MM.1S (cell line): ENCODE measurements at regions not wholly inside any gene's neighbourhood (a gene's known extent, or its start where the extent isn't known, plus 50 kb on each side); places are given as distances from the start of the nearest gene placed in this dataset.
A peak's percentile ranks its signal among the peaks of the same experiment; 100 is the strongest.

ENCODE experiments used
- DNase-seq: peaks from one replicate; pipeline ENCODE4 v3.0.0-alpha.2; 2015
- H2AFZ ChIP-seq: fragments of 300-600 bp; sonication (generic); 2 replicates; pipeline ENCODE4 v1.6.0; 2016; ENCODE audit warnings: antibody characterized with exemption, low read length
- H3F3A ChIP-seq: fragments of 300-600 bp; sonication (generic); 2 replicates; pipeline ENCODE4 v1.6.1; 2016; ENCODE audit warnings: mild to moderate bottlenecking, antibody characterized with exemption, low read length, moderate library complexity, mixed read lengths; ENCODE audit not compliant: insufficient read depth
- H3K27ac ChIP-seq: fragments of 300-600 bp; sonication (generic); 2 replicates; pipeline ENCODE4 v1.5.1; 2016; ENCODE audit warnings: mild to moderate bottlenecking, low read length
- H3K27me3 ChIP-seq: fragments of 300-600 bp; sonication (generic); replicated peaks from 2 replicates; pipeline ENCODE4 v1.6.0; 2016; ENCODE audit warnings: low read length; ENCODE audit not compliant: insufficient read depth
- H3K36me3 ChIP-seq: fragments of 300-600 bp; sonication (generic); replicated peaks from 2 replicates; pipeline ENCODE4 v1.6.1; 2016; ENCODE audit warnings: mild to moderate bottlenecking, low read length, mixed read lengths; ENCODE audit not compliant: insufficient read depth
- H3K4me1 ChIP-seq: fragments of 300-600 bp; sonication (generic); 2 replicates; pipeline ENCODE4 v1.6.1; 2016; ENCODE audit warnings: low read length, mixed read lengths
- H3K4me2 ChIP-seq: fragments of 300-600 bp; sonication (generic); 2 replicates; pipeline ENCODE4 v1.6.0; 2016; ENCODE audit warnings: low read depth, low read length
- H3K4me3 ChIP-seq: fragments of 300-600 bp; sonication (generic); 2 replicates; pipeline ENCODE4 v1.5.1; 2016; ENCODE audit warnings: low read length, mixed read lengths
- H3K79me2 ChIP-seq: fragments of 300-600 bp; sonication (generic); 2 replicates; pipeline ENCODE4 v1.6.1; 2016; ENCODE audit warnings: mixed run types, low read length, mixed read lengths
- H3K9ac ChIP-seq: fragments of 300-600 bp; sonication (generic); 2 replicates; pipeline ENCODE4 v1.6.1; 2016; ENCODE audit warnings: low read length, mixed read lengths
- H3K9me2 ChIP-seq: fragments of 300-600 bp; sonication (generic); replicated peaks from 2 replicates; pipeline ENCODE4 v1.6.1; 2016; ENCODE audit warnings: mild to moderate bottlenecking, low read length, mixed read lengths; ENCODE audit not compliant: insufficient read depth
- H3K9me3 ChIP-seq: fragments of 300-600 bp; sonication (generic); replicated peaks from 2 replicates; pipeline ENCODE4 v1.6.1; 2016; ENCODE audit warnings: mild to moderate bottlenecking, low read length, mixed read lengths; ENCODE audit not compliant: insufficient read depth
- H4K20me1 ChIP-seq: fragments of 300-600 bp; sonication (generic); 2 replicates; pipeline ENCODE4 v1.6.1; 2016; ENCODE audit warnings: mild to moderate bottlenecking, low read length, moderate library complexity, mixed read lengths; ENCODE audit not compliant: insufficient read depth
- EZH2 ChIP-seq: fragments of 300-600 bp; sonication (generic); optimal IDR thresholded peaks from 2 replicates; pipeline ENCODE3; 2017; ENCODE audit warnings: low read depth, mild to moderate bottlenecking, antibody characterized with exemption, low read length, mixed read lengths
- EZH2phosphoT487 ChIP-seq: fragments of 300-600 bp; sonication (generic); IDR thresholded peaks from 2 replicates; pipeline ENCODE4 v1.6.1; 2018; ENCODE audit warnings: antibody characterized with exemption, low read length
- TF ChIP-seq, protein P1 (sequence below): fragments of 300-600 bp; sonication (generic); IDR thresholded peaks from 2 replicates; pipeline ENCODE4 v1.5.1; 2016; ENCODE audit warnings: antibody characterized with exemption, low read length, mixed read lengths

DNA sequence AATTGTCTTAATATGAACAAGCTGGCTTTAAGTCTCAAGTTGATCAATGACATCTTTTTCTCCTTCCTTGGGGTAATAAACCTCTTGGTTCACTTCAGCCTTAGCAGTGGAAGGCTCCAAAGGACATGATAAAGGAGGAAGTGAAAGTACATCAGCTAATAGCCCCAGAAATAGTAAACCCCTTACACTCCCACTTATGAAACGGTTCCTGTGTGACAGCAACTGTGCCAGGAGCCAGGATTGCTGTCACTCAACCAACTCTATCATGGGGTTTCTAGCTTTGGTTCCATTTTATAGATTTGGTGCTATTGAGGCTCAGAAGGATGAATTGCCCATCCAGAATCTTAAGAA, 216.7 kb downstream of the ABHD5 start:
- no peak overlapping the region for H3K27ac ChIP-seq
- H2AFZ ChIP-seq = no peak overlapping the region
- no peaks in the 10 kb centered on the region for H3K36me3 ChIP-seq
- DNase-seq = peak; percentile 12
- TF ChIP-seq EZH2 (no peak), EZH2phosphoT487 (no peak)
- no peaks in the 10 kb centered on the region for H3K9me3 ChIP-seq
- H3K4me3 ChIP-seq = no peak overlapping the region
- H3K9me2 ChIP-seq = no peaks in the 10 kb centered on the region
- H3K79me2 ChIP-seq = no peaks in the 10 kb centered on the region
- H3K27me3 ChIP-seq = no peaks in the 10 kb centered on the region
- peak overlapping the region; percentile 40; the same call in 1 of the 2 replicates for H3K4me2 ChIP-seq
- no peaks in the 10 kb centered on the region for H3F3A ChIP-seq
- peaks cover 10% of the 10 kb centered on the region for H3K4me1 ChIP-seq
- no peak overlapping the region for H3K9ac ChIP-seq
- no peaks in the 10 kb centered on the region for H4K20me1 ChIP-seq

- H3K27ac ChIP-seq = no peak overlapping the region
- H3F3A ChIP-seq = no peaks in the 10 kb centered on the region
- H3K27me3 ChIP-seq = no peaks in the 10 kb centered on the region
- no peak overlapping the region for H2AFZ ChIP-seq
- no peak overlapping the region for H3K9ac ChIP-seq
- H4K20me1 ChIP-seq = no peaks in the 10 kb centered on the region
- TF ChIP-seq, protein P1, sequence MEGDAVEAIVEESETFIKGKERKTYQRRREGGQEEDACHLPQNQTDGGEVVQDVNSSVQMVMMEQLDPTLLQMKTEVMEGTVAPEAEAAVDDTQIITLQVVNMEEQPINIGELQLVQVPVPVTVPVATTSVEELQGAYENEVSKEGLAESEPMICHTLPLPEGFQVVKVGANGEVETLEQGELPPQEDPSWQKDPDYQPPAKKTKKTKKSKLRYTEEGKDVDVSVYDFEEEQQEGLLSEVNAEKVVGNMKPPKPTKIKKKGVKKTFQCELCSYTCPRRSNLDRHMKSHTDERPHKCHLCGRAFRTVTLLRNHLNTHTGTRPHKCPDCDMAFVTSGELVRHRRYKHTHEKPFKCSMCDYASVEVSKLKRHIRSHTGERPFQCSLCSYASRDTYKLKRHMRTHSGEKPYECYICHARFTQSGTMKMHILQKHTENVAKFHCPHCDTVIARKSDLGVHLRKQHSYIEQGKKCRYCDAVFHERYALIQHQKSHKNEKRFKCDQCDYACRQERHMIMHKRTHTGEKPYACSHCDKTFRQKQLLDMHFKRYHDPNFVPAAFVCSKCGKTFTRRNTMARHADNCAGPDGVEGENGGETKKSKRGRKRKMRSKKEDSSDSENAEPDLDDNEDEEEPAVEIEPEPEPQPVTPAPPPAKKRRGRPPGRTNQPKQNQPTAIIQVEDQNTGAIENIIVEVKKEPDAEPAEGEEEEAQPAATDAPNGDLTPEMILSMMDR = no peak
- no peak for TF ChIP-seq EZH2phosphoT487
- TF ChIP-seq EZH2 = no peak
- no peak for DNase-seq
- peaks cover 10% of the 10 kb centered on the region for H3K4me1 ChIP-seq
- H3K4me3 ChIP-seq = no peak overlapping the region
- no peaks in the 10 kb centered on the region for H3K79me2 ChIP-seq
- H3K9me2 ChIP-seq = no peaks in the 10 kb centered on the region
- no peaks in the 10 kb centered on the region for H3K36me3 ChIP-seq
- no peak overlapping the region for H3K4me2 ChIP-seq
- H3K9me3 ChIP-seq = no peaks in the 10 kb centered on the region
These were observed 217.7 kb downstream of the ABHD5 start for GRCh38 chr3:43908456-43908855.

- H3F3A ChIP-seq = no peaks in the 10 kb centered on the region
- H3K9ac ChIP-seq = no peak overlapping the region
- no peak overlapping the region for H3K4me2 ChIP-seq
- DNase-seq = no peak
- no peak overlapping the region for H3K27ac ChIP-seq
- H3K9me3 ChIP-seq = no peaks in the 10 kb centered on the region
- H4K20me1 ChIP-seq = no peaks in the 10 kb centered on the region
- H3K79me2 ChIP-seq = no peaks in the 10 kb centered on the region
- TF ChIP-seq EZH2 (no peak), EZH2phosphoT487 (no peak)
- TF ChIP-seq, protein P1 = no peak
- H3K36me3 ChIP-seq = no peaks in the 10 kb centered on the region
- no peak overlapping the region for H3K4me3 ChIP-seq
- H3K4me1 ChIP-seq = peaks cover 10% of the 10 kb centered on the region
- no peaks in the 10 kb centered on the region for H3K27me3 ChIP-seq
- no peaks in the 10 kb centered on the region for H3K9me2 ChIP-seq
- H2AFZ ChIP-seq = no peak overlapping the region
These were observed 218.4 kb downstream of the ABHD5 start for GRCh38 chr3:43909149-43909548.

- Histone ChIP-seq H3K4me2 (no peak overlapping the region), H3K79me2 (no peaks in the 10 kb centered on the region), H3K27me3 (no peaks in the 10 kb centered on the region), H3F3A (no peaks in the 10 kb centered on the region), H3K9ac (no peak overlapping the region), H3K4me1 (peaks cover 10% of the 10 kb centered on the region), H3K4me3 (no peak overlapping the region), H3K9me2 (no peaks in the 10 kb centered on the region), H3K36me3 (no peaks in the 10 kb centered on the region), H2AFZ (no peak overlapping the region), H3K27ac (no peak overlapping the region), H3K9me3 (no peaks in the 10 kb centered on the region), H4K20me1 (no peaks in the 10 kb centered on the region)
- no peak for DNase-seq
- TF ChIP-seq EZH2 = no peak
- TF ChIP-seq EZH2phosphoT487 = no peak
- TF ChIP-seq, protein P1 = no peak
These were observed 220.0 kb downstream of the ABHD5 start for GRCh38 chr3:43910750-43911149.
